Suprapubic skin (tissue), 4 donors: ENCODE measurements at regions not wholly inside any gene's neighbourhood (a gene's known extent, or its start where the extent isn't known, plus 50 kb on each side); places are given as distances from the start of the nearest gene placed in this dataset.

Experiments used
- CTCF ChIP-seq, 2 donors: fragments of 200-600 bp in 1 of 2; fragments of 450-650 bp in 1 of 2; sonication (generic) in 1 of 2; IDR thresholded peaks; one replicate each; pipeline ENCODE4 v1.5.1; 2016 to 2019; ENCODE audit warnings: antibody characterized with exemption in 2 of 2, mild to moderate bottlenecking in 1 of 2, moderate library complexity in 1 of 2
- POLR2A ChIP-seq, 2 donors: fragments of 450-650 bp; IDR thresholded peaks; one replicate each; pipeline ENCODE4 v1.6.1; 2017; ENCODE audit warnings: antibody characterized with exemption in 2 of 2, mild to moderate bottlenecking in 2 of 2, moderate library complexity in 2 of 2
- POLR2AphosphoS5 ChIP-seq, 3 donors: sonication (generic); formaldehyde crosslinking; IDR thresholded peaks; one replicate each; pipeline ENCODE4 v1.6.1; 2017; ENCODE audit warnings: antibody characterized with exemption in 3 of 3

GRCh38 chr3:139830817-139831216 is 104.2 kb upstream of the CLSTN2 start:
- TF ChIP-seq CTCF (IDR thresholded peaks at IDR 0.05) = no peak
- TF ChIP-seq POLR2A (IDR thresholded peaks at IDR 0.05) = no peak
- TF ChIP-seq POLR2AphosphoS5 (IDR thresholded peaks at IDR 0.05) = no peak
